ENCODE measurements at regions not wholly inside any gene's neighbourhood (a gene's known extent, or its start where the extent isn't known, plus 50 kb on each side); places are given as distances from the start of the nearest gene placed in this dataset.
"Not testable (repeated sequence)": the region's sequence is repeated elsewhere in the genome, so short reads cannot be mapped to it uniquely, and the experiment has no call there.

DNA sequence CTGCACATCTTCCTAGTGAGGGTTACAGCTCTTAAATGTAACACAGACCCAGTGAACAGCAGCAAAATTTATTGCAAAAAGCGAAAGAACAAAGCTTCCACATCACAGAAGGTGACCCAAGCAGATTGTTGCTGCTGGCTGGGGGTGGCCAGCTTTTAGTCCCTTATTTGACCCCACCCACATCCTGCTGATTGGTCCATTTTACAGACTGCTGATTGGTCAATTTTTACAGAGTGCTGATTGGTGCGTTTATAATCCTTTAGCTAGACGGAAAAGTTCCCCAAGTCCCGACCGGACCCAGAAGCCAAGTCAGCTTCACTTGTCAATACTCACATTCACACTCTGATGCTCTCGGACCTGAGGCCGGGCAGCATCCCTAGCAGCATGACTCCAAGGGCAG, 154.5 kb upstream of the ATP10A start:
- no peak for DNase-seq

DNA sequence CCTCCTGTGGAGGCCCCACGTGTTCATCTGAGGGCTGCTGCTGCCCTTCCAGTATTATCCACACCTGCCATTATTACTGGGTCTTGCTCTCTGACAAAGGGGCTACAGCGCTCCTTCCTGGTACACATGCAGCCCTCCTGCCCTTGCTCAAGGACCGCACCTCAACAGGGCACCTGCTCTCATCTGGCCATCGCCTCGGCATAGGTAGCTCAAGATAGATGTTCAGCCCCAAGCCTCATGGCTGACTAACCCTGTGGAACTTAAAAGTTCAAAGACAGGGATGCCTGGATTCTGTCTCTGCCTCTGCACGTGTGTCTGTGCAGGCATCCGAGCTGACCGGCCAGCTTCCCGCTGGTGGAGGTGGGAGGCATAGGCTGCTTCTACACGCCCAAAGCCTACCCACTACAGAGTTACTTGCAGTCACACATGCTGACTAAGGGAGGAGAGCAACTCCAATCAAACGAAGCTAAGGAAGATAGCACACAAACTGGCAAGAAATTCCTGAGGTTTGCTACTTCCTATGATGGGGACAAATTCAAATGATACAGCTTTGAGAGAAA, 152.5 kb upstream of the ATP10A start:
- no peak for DNase-seq

DNA sequence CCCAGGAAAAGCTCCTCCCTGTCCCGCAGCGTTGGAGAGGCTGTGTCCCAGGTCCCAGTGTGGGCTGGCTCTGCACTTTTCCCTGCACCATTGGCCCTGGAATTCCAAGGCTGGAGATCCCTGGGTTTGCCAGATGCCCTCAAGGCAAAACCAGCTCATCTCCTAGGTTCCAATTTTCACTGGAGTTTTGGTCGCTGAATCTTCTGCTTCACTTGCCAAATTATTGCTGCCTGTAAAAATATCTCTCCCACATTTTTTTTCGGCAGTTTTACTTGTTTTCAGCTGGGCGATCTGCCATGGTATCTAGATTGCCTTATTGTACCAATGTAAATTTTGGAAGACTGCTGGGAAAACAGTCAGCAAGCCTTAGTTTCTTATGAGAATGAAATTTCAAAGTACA, 150.9 kb upstream of the ATP10A start:
- no peak for DNase-seq

DNA sequence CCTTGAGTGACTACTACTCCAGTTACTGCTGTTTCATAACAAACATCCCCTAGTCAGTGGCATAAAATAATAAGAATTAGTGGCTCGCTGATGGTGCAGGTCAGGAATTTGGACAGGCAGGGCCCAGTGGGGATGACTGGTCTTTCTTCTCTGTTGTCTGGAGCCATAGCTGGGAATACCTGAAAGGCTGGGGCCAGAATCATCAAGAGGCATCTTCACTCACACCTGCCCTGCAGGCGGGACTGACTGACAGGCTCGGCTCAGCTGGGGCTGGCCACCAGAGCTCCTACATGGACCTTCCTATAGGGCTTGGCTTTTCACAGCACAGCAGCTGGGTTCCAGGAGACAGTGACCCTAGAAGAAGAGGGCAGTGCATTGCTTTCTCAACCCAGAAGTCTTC, 148.8 kb upstream of the ATP10A start:
- no peak for DNase-seq

DNA sequence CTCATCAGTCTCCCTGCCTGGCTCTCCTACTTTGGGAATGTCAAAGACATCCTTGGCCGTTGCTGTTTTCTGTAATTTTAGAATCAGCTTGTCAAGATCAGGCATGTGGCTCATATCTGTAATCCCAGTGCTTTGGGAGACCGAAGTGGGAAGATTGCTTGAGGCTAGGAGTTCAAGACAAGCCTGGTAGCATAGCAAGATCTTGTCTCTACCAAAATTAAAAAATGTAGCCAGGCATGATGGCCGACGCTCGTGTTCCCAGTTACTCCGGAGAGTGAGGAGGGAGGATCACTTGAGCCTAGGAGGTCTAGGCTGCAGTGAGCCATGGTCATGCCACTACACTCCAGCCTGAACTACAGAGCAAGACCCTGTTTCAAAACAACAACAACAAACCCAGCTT, 144.0 kb upstream of the ATP10A start:
- DNase-seq, result no peak

DNA sequence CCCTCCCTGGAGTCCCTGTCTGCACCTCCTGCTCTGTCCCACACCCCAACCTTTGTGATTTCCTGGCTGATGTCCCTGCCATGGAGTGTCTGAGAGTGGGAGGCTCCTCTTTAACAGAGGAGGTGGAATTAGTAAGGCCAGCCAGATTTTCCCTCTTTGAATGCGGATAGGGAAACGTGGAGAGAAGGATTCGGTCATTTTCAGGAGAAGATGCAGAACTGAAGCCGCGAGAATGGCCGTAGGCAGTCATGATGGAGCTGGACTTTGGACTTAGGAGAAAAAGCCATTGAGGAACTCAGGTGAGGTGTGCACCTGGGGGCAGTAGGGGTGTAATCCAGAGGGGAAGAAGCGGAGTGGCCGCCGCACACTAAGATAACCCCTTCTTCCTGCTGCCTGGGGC, 138.1 kb upstream of the ATP10A start:
- no peak for DNase-seq

DNA sequence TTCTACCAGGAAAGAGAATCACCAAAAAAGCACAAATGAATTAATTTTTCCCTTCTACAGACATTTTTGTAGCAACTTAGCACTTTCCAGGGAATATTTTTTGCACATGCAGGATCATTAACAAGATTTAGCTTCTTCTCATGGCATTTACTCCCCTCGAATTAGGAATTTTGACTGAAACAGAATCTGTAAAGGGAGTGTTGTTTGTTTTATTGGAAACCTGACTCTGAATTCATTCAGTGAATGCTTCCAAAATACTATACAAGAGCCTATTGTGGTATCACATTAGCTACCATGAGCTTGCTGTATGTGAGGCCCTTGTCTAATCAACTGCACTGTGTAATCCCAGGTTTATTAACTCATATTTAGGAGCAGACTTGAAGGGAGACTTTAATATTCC, 130.4 kb upstream of the ATP10A start:
- no peak for DNase-seq

DNA sequence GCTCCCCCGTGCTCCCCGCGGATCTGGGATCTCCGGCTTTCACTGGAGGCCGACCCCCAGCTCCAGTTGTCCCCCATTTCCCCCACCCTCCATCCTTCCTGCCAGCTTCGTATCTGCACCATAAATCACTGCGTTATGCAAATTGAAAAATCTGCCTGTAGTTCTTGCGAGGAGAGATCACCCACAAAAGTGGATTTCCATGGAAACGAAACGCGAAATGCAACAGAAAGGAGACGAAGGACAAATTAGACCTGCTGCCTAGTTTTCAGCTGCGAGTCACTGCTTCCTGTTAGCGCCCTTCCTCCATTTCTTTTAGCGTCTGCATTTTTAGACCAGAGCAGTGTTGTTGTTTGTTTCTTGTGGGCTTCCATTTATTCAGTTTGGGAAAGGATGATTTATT, 127.1 kb upstream of the ATP10A start:
- no peak for DNase-seq

DNA sequence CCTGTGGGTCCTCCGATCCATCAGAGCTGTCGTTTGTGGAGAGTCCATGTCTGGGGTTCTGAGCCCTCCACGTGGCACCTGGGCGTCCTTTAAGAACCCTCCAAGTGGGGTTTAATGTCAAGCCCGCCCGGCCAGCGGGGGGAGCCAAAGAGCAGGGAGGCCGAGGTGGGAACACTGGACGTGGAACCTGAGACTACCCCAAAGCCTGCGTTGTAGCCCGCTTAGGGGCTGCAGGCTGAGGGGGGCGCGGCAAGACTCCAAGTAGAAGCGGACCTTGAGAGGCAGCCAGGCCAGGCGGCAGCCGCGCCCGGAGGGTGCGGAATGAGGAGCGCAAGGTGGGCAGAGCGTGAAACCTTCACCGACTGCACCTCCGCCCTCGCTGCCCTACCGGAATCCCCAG, 126.2 kb upstream of the ATP10A start:
- no peak for DNase-seq

DNA sequence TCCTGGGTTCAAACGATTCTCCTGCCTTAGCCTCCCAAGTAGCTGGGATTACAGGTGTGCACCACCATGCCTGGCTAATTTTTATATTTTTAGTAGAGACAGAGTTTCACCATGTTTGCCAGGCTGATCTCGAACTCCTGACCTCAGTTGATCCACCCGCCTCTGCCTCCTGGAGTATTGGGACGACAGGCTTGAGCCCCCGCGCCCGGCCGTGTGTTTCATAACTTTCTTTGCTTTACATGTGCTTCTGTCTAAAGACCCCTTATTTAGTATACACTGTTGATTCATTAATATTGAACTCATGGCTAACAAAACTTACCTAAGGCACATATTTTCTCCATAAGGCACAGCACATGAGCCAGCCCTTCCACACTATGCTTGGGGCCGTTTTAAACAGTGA, 125.6 kb upstream of the ATP10A start:
- DNase-seq, result not testable (repeated sequence)

DNA sequence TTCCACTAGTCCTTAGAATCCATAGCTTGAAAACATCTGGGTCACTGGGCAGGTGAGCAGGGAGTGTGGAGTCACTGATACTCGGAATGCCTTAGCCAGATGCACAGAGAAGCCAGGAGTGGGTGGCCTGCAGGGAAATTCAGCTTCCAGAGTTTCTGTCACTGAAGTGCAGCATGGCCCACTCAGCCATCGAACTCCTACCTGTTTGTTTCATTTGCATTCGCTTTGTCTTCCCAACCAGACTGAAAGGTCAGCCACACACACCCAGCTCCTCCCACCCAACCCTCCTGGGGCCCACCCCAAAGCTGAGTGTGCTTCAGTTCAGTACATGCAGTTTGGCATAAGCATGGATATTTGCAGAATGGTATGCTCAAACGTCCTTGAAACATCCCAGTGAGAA, 124.5 kb upstream of the ATP10A start:
- DNase-seq, result no peak

DNA sequence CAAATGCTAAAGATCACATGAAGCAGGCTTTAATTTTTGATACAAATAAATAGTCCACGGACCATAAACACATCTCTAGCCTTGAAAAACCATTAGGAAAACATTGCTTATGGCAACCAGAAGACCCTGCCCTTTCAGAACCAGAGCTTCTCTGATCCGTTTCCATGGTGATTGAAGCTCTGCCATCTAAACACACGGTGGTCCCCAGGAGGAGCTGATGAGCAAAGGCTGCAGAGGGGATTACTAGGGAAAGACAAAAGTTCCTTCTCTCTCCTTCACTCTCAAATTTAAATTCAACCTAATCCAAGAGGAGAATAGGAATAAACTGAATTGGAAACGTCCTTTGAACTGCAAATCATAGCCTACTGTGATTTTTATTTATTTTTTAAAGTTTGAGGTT, 122.0 kb upstream of the ATP10A start:
- DNase-seq, result no peak

DNA sequence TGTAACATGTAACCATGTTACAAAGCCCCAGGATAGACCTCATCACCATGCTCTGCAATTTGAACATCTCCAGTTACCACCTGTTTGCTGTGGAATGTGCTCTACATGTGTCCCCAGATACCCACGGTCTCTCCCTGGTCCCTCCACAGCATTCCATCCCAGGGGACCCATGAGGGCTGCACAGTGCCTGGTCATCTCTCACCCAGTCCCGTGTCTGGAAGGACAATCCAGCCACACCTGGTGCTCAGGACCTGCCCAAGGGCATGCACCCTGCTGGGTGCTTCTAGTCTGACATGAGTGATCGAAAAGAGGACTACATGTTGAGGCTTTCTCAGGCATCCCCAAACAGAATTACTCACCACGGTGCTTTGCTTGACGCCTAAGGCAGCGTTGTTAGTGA, 119.6 kb upstream of the ATP10A start:
- DNase-seq, result no peak

DNA sequence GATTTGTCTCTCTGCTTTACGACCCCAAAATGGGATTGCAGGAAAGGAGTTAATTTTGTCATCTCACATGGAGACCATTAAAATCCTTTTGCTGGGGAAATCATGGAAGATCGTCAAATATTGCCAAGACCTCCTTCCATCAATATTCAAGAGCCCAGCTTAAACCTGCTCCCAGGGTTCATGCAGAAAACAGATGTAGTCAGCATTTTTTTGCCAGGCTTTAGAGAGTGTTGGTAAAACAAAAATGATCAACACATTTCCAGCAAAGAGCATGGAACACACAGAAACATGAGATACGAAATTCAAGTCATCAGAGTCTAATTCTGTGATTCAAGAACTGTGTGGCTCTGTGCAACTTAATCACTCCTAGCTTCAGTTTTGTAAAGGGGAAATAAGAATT, 118.0 kb upstream of the ATP10A start:
- no peak for DNase-seq

DNA sequence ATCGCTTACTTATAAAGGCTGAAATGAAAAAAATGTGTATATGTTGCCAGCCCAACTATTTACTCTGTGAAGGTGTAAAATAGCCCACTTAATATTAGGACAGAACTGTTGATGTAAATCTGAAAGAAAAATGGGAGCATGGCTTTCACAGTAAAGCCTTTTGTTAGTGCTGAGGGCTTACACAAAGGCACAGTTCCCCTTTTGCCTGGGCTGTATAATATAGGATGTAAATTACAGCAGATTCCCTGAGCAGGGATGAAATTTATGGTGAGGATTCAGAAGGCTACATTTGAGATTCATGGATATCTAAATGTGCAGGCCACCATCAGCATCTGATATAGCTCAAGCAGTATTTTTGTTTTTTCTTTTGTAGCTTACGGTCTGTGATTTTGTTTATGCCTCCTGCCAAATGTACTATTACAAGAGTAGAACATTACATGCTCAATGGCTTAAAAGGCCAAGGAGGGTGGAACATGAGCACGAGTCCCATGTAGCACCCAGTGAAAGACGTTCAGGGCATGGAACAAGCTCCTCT, 109.1 kb upstream of the ATP10A start:
- no peak for DNase-seq

DNA sequence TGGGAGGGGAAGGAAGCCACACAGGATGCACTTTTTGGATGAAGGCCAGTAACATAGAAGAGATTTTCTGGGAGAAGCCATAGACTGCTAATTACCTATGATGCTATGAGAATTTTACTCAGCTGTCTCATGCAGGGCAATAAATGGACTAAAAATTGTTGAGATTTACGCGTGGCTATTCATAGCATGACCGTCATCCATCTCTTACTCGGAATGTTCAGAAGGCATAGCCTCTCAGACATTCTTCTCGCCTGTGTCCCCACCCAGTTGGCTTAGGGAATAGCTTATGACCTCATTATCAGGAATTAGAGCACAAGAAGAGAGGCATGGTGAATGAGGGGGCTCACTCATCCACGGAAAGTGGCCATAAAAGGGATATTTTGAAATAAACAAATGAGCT, 107.9 kb upstream of the ATP10A start:
- DNase-seq, result no peak

DNA sequence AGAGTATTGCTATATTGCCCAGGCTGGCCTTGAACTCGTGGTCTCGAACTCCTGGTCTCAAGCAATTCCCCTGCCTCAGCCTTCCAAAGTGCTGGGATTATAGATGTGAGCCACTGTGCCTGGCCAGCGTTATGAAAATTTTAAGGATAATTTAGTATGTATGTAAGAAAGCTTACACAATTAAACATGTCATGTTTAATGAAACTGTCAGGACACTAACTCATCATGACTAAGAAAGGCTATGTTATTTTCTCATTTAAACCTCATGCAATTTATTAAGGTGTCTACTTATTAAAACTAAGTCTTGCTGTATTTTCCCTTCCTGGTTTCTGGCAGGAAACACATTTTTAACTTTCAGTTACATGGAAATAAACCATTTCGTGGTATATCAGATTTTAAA, 106.8 kb upstream of the ATP10A start:
- no peak for DNase-seq

DNA sequence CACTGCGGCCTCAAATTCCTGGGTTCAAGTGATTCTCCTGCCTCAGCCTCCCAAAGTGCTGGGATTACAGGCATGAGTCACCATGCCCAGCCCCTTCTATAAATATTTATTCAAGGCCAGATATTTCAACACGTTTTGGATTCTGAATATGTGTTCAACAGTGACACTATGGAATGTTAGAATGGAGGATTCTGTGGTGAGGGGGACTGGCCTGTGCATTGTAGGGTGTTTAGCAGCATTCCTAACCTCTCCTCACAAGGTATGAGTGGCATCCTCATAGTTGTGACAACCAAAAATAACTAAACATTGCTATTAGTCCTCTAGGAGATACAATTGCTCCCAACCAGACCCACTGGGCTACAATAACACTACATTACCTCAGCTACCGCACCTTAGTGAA, 104.0 kb upstream of the ATP10A start:
- no peak for DNase-seq

DNA sequence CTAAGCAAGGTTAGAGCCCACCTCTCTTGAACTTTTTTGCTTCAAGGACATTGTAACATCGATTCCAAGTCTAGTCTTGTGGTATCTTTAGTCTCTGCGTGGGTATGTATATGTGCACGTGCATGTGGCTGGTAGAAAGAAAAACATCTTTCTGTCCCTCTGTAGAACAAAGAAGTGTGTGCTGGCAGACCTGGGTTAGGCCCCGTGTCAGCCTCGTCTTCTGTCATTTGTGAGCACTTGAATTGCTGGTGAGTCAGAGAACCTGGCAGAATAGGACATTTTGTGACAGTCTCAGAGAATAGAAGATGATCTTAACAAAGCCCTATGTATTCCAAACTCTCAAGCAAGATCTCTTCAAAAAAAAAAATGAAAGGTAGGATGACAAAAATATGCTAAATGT, 102.2 kb upstream of the ATP10A start:
- no peak for DNase-seq

DNA sequence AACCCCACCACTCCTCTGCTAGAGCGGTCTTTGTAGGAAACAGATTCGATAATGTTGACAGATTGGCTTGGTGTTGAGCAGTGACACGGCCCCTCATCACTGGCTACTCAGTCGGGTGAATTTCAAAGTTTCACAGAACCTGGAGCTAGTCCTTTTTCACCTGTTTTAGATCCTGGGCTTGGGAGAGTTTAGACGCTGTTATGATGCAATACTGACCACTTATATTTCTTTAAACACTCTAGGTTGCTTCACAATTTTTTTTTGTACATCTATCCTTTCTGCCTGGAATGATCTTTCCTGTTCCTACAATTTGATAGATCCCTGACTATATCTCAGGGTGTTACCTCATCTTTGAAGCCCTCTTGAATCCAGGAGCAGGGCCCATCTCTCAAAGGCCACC, 97.1 kb upstream of the ATP10A start:
- DNase-seq, result no peak

DNA sequence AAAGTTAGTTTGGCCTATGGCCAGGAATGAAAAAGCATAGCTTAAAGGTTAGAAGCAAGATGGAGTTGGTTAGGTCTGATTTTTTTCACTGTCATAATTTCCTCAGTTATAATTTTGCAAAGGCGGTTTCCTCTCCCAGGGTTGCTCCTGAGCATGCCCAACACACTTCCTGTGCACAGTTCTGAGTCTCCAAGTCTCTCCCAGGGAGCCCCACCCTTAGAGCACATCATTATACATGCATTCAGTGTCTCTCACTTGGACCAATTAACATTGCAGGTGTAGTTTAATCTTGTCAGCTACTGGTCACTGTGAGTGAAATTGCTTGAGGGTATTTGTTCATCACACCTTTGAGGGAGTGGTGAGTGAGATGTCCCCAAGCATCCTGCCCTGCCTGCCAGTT, 96.0 kb upstream of the ATP10A start:
- DNase-seq, result no peak

DNA sequence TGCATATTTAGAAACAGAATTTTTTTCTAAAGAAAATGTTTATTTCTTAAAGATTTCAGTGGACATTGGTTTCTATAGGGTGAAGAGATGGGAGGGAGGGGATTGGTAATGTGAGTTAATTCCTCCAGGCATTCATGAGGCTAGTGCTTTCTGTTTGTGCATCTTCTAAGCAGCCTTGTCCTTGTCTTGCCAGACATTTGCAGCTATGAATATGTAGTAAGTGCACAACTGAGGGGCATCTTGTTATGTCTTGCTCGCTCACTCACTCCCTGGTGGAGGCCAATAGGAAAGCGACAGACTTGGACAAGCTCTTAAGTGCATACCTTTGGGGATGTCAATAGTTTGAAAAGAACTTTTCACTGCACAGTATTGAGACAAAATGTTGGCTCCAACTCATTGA, 92.5 kb upstream of the ATP10A start:
- DNase-seq, result no peak

DNA sequence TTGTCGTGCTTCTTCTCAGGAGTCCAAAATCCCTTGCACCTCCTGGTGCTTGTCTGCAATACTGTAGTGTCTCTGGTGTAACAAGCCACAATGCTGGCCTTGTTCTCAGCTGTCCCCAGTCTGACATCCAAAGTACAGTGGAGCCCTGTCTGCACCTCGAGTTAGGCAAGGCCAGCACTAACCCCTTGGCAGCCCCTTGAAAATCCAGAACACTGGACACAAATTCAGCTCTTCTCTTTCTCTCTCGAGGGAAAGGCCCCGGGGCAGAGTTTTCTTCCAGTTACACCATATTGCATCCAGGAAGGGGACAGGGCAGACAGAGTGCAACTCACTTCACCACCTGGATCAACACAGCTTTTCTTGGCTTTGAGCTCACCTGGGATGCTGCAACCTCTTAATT, 91.3 kb upstream of the ATP10A start:
- DNase-seq, result no peak

DNA sequence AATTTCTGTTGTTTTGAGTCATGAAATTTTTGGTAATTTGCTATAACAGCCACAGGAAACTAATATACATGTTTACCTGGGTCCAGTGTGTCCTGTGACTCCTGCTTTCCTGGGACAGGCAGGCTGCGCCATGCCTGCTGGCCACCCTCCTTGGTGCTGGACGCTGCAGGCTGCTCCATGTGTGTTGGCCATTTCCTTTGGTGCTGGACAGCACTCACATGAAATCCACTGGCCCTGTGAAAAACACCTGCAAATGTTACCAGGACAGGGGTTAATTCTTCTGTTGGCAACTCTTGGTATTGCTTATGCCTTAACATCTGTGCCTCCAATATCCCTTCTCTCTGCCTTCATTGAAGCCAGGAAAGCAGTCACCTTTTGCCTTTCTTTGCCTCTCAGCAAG, 86.9 kb upstream of the ATP10A start:
- no peak for DNase-seq

Measured in NCI-H187 (cell line).